ENCODE measurements at regions not wholly inside any gene's neighbourhood (a gene's known extent, or its start where the extent isn't known, plus 50 kb on each side); places are given as distances from the start of the nearest gene placed in this dataset.

DNA sequence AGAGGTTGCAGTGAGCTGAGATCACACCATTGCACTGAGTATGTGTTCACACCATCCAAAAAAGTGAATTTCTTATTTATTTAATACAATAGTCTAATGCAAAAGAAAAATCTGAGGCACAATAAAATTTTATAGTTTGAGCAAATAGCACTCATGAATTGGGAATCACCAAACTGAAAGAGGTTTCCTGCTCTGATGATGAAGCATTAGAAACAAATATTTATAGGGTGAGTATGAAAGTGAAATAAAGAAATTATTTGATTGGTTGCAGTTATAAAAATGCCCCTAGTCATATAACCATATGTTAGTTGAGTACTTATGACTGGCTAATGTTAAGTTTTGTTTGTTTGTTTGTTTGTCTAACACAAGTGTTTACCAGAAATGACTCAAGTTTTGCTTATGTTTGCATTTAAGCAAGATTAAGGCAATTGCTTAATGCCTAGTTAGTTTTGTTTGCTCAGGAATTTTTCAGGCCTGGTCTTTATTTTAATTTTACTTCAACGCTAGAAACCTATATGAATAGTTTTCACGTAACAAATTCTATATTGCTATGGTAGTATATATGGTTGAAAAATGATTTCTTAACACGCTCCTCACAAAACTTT, 151.5 kb upstream of the FAM83B start:
- H2BK15ac ChIP-seq (ENCODE audit: low read depth, low read length): no peak overlapping the region
- no peaks in the 10 kb centered on the region; a peak in 1 of 5 replicates for H3K9me3 Mint-ChIP-seq
- H4K8ac ChIP-seq (replicated peaks; ENCODE audit: insufficient read length, low read depth, low read length): no peak overlapping the region
- H3K27me3 Mint-ChIP-seq (ENCODE audit: low read depth): peaks cover 52% of the 10 kb centered on the region
- no peak overlapping the region for H3K4me3 Mint-ChIP-seq
- H3K27ac ChIP-seq (ENCODE audit: insufficient read length, low read depth, low read length): no peak overlapping the region
- H3K18ac ChIP-seq (ENCODE audit: insufficient read length, low read depth, low read length): no peak overlapping the region
- H2BK12ac ChIP-seq (ENCODE audit: insufficient read length, low read depth, low read length): no peak overlapping the region
- H3K23ac ChIP-seq (ENCODE audit: insufficient read length, low read depth, low read length): no peak overlapping the region
- H3K4me2 ChIP-seq (ENCODE audit: insufficient read depth, insufficient read length, low read length): no peak overlapping the region
- no peak overlapping the region for H2AK5ac ChIP-seq (ENCODE audit: insufficient read length, low read length)
- no peaks in the 10 kb centered on the region for H3K79me1 ChIP-seq (ENCODE audit: insufficient read depth, low read depth, low read length, poor library complexity, severe bottlenecking)
- H4K5ac ChIP-seq (ENCODE audit: insufficient read length, low read depth, low read length): no peak overlapping the region
- no peak overlapping the region for H3T11ph ChIP-seq (ENCODE audit: low read length)
- H4K91ac ChIP-seq (ENCODE audit: insufficient read length, low read depth, low read length): no peak overlapping the region
- H3K36me3 Mint-ChIP-seq (ENCODE audit: insufficient read depth in 1 of 3, low read depth in 3 of 3): no peaks in the 10 kb centered on the region
- H3K79me2 ChIP-seq (ENCODE audit: insufficient read depth, low read length): no peaks in the 10 kb centered on the region
- no peaks in the 10 kb centered on the region for H3K4me1 ChIP-seq (ENCODE audit: insufficient read depth, low read length)
- no peaks in the 10 kb centered on the region for H4K20me1 ChIP-seq (ENCODE audit: control insufficient read depth, insufficient read depth, insufficient read length)
- H3K27ac Mint-ChIP-seq: no peak overlapping the region
- H3K56ac ChIP-seq (ENCODE audit: insufficient read length, low read depth, low read length): no peak overlapping the region
- H3K4me1 Mint-ChIP-seq: peaks cover 5 to 9% of the 10 kb centered on the region in 2 experiments
- no peak overlapping the region for H3K9ac ChIP-seq (ENCODE audit: extremely low read depth, insufficient read length, low read length)
- H2BK20ac ChIP-seq (ENCODE audit: low read depth, low read length, poor library complexity, severe bottlenecking): no peak overlapping the region
- no peak overlapping the region for H3K14ac ChIP-seq (ENCODE audit: insufficient read depth, low read length)
- TF ChIP-seq, protein P1, sequence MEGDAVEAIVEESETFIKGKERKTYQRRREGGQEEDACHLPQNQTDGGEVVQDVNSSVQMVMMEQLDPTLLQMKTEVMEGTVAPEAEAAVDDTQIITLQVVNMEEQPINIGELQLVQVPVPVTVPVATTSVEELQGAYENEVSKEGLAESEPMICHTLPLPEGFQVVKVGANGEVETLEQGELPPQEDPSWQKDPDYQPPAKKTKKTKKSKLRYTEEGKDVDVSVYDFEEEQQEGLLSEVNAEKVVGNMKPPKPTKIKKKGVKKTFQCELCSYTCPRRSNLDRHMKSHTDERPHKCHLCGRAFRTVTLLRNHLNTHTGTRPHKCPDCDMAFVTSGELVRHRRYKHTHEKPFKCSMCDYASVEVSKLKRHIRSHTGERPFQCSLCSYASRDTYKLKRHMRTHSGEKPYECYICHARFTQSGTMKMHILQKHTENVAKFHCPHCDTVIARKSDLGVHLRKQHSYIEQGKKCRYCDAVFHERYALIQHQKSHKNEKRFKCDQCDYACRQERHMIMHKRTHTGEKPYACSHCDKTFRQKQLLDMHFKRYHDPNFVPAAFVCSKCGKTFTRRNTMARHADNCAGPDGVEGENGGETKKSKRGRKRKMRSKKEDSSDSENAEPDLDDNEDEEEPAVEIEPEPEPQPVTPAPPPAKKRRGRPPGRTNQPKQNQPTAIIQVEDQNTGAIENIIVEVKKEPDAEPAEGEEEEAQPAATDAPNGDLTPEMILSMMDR (conservative IDR thresholded peaks at IDR 0.05): no peak
- no peak for DNase-seq
- H2BK120ac ChIP-seq (ENCODE audit: low read depth, low read length, poor library complexity, severe bottlenecking): no peak overlapping the region
- H3K9me3 ChIP-seq (ENCODE audit: control insufficient read depth, low read depth, low read length): no peaks in the 10 kb centered on the region
- no CpG with 5 or more reads among the region's 3 CpGs for WGBS (ENCODE audit: extremely low coverage, insufficient read length, low lambda C conversion rate)
- peaks cover 8% of the 10 kb centered on the region; the same call in 1 of the 2 replicates for H3K27me3 ChIP-seq (ENCODE audit: insufficient read depth, low read length)
- H2AFZ ChIP-seq (ENCODE audit: low read length): no peak overlapping the region
- H2BK5ac ChIP-seq (ENCODE audit: insufficient read length, low read length): no peak overlapping the region
- no peak overlapping the region for H3K4ac ChIP-seq (ENCODE audit: low read depth, low read length)
- no peaks in the 10 kb centered on the region for H3K23me2 ChIP-seq (ENCODE audit: insufficient read length, low read depth, low read length, poor library complexity, severe bottlenecking)

All from H9 (cell line).